ENCODE measurements at regions not wholly inside any gene's neighbourhood (a gene's known extent, or its start where the extent isn't known, plus 50 kb on each side); places are given as distances from the start of the nearest gene placed in this dataset.

DNA sequence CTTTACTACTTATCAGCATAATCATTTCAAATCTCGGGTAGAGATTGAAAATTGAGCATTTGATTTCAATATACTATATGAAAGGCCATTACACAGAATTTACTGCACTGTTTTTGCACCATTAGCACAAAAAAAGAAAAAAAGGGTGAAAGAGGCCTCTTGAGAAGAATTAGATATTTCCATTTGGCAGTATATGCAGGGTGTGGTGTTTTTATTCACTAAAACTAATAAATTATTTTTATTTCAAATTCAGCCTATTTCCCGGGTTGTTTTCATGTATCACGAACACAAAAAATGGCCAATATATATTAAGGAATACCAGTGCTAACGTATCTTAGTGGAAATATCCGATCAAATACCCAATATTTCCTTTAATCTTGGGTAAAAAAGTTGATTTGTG lies 110.5 kb upstream of the TBL1XR1 start:
- no peak for TF ChIP-seq ISL1 (CRISPR knock-in tag; IDR thresholded peaks at IDR 0.05)
- no peak for TF ChIP-seq TOX (CRISPR knock-in tag; IDR thresholded peaks at IDR 0.05; ENCODE audit: borderline replicate concordance)
- no peak for TF ChIP-seq ZFP3 (CRISPR knock-in tag; IDR thresholded peaks at IDR 0.05)
- TF ChIP-seq RARB (CRISPR knock-in tag; IDR thresholded peaks at IDR 0.05), result no peak
- TF ChIP-seq GLIS3 (CRISPR knock-in tag; IDR thresholded peaks at IDR 0.05), result no peak
- no peak for TF ChIP-seq BACH2 (CRISPR knock-in tag; IDR thresholded peaks at IDR 0.05; ENCODE audit: borderline replicate concordance)
- no peak for TF ChIP-seq ZNF70 (CRISPR knock-in tag; IDR thresholded peaks at IDR 0.05)
- TF ChIP-seq, protein P1, sequence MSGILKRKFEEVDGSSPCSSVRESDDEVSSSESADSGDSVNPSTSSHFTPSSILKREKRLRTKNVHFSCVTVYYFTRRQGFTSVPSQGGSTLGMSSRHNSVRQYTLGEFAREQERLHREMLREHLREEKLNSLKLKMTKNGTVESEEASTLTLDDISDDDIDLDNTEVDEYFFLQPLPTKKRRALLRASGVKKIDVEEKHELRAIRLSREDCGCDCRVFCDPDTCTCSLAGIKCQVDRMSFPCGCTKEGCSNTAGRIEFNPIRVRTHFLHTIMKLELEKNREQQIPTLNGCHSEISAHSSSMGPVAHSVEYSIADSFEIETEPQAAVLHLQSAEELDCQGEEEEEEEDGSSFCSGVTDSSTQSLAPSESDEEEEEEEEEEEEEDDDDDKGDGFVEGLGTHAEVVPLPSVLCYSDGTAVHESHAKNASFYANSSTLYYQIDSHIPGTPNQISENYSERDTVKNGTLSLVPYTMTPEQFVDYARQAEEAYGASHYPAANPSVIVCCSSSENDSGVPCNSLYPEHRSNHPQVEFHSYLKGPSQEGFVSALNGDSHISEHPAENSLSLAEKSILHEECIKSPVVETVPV (CRISPR knock-in tag; IDR thresholded peaks at IDR 0.05), result no peak
- TF ChIP-seq, protein P2, sequence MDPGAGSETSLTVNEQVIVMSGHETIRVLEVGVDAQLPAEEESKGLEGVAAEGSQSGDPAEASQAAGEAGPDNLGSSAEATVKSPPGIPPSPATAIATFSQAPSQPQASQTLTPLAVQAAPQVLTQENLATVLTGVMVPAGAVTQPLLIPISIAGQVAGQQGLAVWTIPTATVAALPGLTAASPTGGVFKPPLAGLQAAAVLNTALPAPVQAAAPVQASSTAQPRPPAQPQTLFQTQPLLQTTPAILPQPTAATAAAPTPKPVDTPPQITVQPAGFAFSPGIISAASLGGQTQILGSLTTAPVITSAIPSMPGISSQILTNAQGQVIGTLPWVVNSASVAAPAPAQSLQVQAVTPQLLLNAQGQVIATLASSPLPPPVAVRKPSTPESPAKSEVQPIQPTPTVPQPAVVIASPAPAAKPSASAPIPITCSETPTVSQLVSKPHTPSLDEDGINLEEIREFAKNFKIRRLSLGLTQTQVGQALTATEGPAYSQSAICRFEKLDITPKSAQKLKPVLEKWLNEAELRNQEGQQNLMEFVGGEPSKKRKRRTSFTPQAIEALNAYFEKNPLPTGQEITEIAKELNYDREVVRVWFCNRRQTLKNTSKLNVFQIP (CRISPR knock-in tag; IDR thresholded peaks at IDR 0.05; ENCODE audit: borderline replicate concordance, low read depth), result no peak
- TF ChIP-seq ZNF565 (CRISPR knock-in tag; conservative IDR thresholded peaks at IDR 0.05; ENCODE audit: low read depth), result no peak
- no peak for TF ChIP-seq SNAI2 (CRISPR knock-in tag; IDR thresholded peaks at IDR 0.05)
- no peak for TF ChIP-seq ARNTL (CRISPR knock-in tag; IDR thresholded peaks at IDR 0.05; ENCODE audit: borderline replicate concordance, low read depth)
- no peak for TF ChIP-seq CSDC2 (CRISPR knock-in tag; IDR thresholded peaks at IDR 0.05)
- TF ChIP-seq ZNF8 (CRISPR knock-in tag; IDR thresholded peaks at IDR 0.05), result no peak
- TF ChIP-seq TCF4 (CRISPR knock-in tag; IDR thresholded peaks at IDR 0.05; ENCODE audit: borderline replicate concordance), result no peak
- no peak for TF ChIP-seq PPARA (CRISPR knock-in tag; IDR thresholded peaks at IDR 0.05; ENCODE audit: borderline replicate concordance)
- TF ChIP-seq ZC3H10 (CRISPR knock-in tag; IDR thresholded peaks at IDR 0.05), result no peak
- TF ChIP-seq, protein P3, sequence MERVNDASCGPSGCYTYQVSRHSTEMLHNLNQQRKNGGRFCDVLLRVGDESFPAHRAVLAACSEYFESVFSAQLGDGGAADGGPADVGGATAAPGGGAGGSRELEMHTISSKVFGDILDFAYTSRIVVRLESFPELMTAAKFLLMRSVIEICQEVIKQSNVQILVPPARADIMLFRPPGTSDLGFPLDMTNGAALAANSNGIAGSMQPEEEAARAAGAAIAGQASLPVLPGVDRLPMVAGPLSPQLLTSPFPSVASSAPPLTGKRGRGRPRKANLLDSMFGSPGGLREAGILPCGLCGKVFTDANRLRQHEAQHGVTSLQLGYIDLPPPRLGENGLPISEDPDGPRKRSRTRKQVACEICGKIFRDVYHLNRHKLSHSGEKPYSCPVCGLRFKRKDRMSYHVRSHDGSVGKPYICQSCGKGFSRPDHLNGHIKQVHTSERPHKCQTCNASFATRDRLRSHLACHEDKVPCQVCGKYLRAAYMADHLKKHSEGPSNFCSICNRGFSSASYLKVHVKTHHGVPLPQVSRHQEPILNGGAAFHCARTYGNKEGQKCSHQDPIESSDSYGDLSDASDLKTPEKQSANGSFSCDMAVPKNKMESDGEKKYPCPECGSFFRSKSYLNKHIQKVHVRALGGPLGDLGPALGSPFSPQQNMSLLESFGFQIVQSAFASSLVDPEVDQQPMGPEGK (CRISPR knock-in tag; IDR thresholded peaks at IDR 0.05; ENCODE audit: borderline replicate concordance), result no peak

DNA sequence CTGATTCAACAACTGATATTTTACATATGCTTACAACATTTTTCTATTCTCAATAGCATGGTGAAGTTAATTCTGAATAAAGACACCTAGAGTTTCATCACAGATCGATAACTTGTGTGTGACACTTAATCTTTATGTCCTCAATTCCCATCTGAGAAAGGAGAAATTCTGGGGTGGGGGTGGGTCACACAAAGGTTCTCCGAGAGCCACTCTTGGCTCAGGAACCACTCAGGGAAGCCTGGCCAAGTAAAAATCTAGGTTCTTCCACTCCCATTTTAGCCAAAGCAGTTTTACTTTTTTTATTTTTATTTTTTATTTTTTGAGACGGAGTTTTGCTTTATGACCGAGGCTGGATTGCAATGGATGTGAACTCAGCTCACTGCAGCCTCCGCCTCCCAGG lies 111.0 kb upstream of the TBL1XR1 start:
- no peak for ATAC-seq
- TF ChIP-seq BACH2 (CRISPR knock-in tag; IDR thresholded peaks at IDR 0.05; ENCODE audit: borderline replicate concordance) (no peak), ZNF8 (CRISPR knock-in tag; IDR thresholded peaks at IDR 0.05) (no peak), TCF4 (CRISPR knock-in tag; IDR thresholded peaks at IDR 0.05; ENCODE audit: borderline replicate concordance) (no peak), ZFP3 (CRISPR knock-in tag; IDR thresholded peaks at IDR 0.05) (no peak), ZNF565 (CRISPR knock-in tag; conservative IDR thresholded peaks at IDR 0.05; ENCODE audit: low read depth) (no peak), CSDC2 (CRISPR knock-in tag; IDR thresholded peaks at IDR 0.05) (no peak), OSR1 (CRISPR knock-in tag; IDR thresholded peaks at IDR 0.05) (no peak), ZC3H10 (CRISPR knock-in tag; IDR thresholded peaks at IDR 0.05) (no peak), TOX (CRISPR knock-in tag; IDR thresholded peaks at IDR 0.05; ENCODE audit: borderline replicate concordance) (no peak)
- TF ChIP-seq, protein P4, sequence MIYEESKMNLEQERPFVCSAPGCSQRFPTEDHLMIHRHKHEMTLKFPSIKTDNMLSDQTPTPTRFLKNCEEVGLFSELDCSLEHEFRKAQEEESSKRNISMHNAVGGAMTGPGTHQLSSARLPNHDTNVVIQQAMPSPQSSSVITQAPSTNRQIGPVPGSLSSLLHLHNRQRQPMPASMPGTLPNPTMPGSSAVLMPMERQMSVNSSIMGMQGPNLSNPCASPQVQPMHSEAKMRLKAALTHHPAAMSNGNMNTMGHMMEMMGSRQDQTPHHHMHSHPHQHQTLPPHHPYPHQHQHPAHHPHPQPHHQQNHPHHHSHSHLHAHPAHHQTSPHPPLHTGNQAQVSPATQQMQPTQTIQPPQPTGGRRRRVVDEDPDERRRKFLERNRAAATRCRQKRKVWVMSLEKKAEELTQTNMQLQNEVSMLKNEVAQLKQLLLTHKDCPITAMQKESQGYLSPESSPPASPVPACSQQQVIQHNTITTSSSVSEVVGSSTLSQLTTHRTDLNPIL (CRISPR knock-in tag; IDR thresholded peaks at IDR 0.05; ENCODE audit: low read depth), result no peak
- TF ChIP-seq, protein P1 (CRISPR knock-in tag; IDR thresholded peaks at IDR 0.05), result no peak

More for the DNA sequence above, 110.5 kb upstream of the TBL1XR1 start:
- ATAC-seq, result no peak

DNA sequence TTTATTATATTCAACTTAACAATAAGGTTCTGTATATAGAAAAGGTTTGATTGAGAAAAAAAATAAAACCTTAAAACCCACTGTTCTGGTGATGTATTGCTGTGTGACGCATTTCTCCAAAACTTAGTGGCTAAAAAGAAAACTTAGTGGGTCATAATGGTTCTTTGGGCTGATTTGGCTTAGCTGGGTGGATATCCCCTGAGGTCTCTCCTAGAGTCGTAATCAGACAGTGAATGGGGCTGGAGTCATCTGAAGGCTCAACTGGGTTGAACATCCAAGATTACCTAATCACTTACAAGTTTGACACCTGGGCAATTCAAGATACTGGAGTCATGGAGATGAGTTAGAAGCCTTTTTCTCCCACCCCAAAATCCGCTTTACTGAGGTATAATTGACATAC lies 111.6 kb upstream of the TBL1XR1 start:
- TF ChIP-seq ARNTL (CRISPR knock-in tag; IDR thresholded peaks at IDR 0.05; ENCODE audit: borderline replicate concordance, low read depth) (no peak), TCF4 (CRISPR knock-in tag; IDR thresholded peaks at IDR 0.05; ENCODE audit: borderline replicate concordance) (no peak), CSDC2 (CRISPR knock-in tag; IDR thresholded peaks at IDR 0.05) (no peak), TOX (CRISPR knock-in tag; IDR thresholded peaks at IDR 0.05; ENCODE audit: borderline replicate concordance) (no peak), ZFP3 (CRISPR knock-in tag; IDR thresholded peaks at IDR 0.05) (no peak), ESRRG (CRISPR knock-in tag; IDR thresholded peaks at IDR 0.05) (no peak), BACH2 (CRISPR knock-in tag; IDR thresholded peaks at IDR 0.05; ENCODE audit: borderline replicate concordance) (no peak), SNAI2 (CRISPR knock-in tag; IDR thresholded peaks at IDR 0.05) (no peak)
- TF ChIP-seq, protein P5, sequence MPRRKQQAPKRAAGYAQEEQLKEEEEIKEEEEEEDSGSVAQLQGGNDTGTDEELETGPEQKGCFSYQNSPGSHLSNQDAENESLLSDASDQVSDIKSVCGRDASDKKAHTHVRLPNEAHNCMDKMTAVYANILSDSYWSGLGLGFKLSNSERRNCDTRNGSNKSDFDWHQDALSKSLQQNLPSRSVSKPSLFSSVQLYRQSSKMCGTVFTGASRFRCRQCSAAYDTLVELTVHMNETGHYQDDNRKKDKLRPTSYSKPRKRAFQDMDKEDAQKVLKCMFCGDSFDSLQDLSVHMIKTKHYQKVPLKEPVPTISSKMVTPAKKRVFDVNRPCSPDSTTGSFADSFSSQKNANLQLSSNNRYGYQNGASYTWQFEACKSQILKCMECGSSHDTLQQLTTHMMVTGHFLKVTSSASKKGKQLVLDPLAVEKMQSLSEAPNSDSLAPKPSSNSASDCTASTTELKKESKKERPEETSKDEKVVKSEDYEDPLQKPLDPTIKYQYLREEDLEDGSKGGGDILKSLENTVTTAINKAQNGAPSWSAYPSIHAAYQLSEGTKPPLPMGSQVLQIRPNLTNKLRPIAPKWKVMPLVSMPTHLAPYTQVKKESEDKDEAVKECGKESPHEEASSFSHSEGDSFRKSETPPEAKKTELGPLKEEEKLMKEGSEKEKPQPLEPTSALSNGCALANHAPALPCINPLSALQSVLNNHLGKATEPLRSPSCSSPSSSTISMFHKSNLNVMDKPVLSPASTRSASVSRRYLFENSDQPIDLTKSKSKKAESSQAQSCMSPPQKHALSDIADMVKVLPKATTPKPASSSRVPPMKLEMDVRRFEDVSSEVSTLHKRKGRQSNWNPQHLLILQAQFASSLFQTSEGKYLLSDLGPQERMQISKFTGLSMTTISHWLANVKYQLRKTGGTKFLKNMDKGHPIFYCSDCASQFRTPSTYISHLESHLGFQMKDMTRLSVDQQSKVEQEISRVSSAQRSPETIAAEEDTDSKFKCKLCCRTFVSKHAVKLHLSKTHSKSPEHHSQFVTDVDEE (CRISPR knock-in tag; IDR thresholded peaks at IDR 0.05), result no peak
- no peak for ATAC-seq

Measured in SK-N-SH treated with all-trans-retinoic acid at 6 μM for 48 hours (cell line).